ENCODE measurements at regions not wholly inside any gene's neighbourhood (a gene's known extent, or its start where the extent isn't known, plus 50 kb on each side); places are given as distances from the start of the nearest gene placed in this dataset.

GRCh38 chr5:24103451-24104023 lies 541.2 kb downstream of the CDH10 start:
- H3K9me3 ChIP-seq (ENCODE audit: control insufficient read depth in 2 of 3, insufficient read depth in 1 of 3, low read length in 3 of 3), result no peaks in the 10 kb centered on the region
- H3K36me3 ChIP-seq (ENCODE audit: control insufficient read depth in 2 of 3, insufficient read depth in 3 of 3, low read length in 3 of 3), result no peaks in the 10 kb centered on the region
- FAIRE-seq (no peak), DNase-seq (no peak)
- H3K27me3 ChIP-seq (ENCODE audit: control insufficient read depth, insufficient read depth, low read length), result no peaks in the 10 kb centered on the region
- intact Hi-C loops (cut with DNase I), result no loop called here
- no peaks in the 10 kb centered on the region for H3K4me1 ChIP-seq (ENCODE audit: control insufficient read depth in 2 of 3, insufficient read depth in 2 of 3, low read depth in 1 of 3, low read length in 3 of 3)
- H3K27ac ChIP-seq (ENCODE audit: low read depth in 2 of 2, low read length in 2 of 2), result no peak overlapping the region
- TF ChIP-seq, protein P1, sequence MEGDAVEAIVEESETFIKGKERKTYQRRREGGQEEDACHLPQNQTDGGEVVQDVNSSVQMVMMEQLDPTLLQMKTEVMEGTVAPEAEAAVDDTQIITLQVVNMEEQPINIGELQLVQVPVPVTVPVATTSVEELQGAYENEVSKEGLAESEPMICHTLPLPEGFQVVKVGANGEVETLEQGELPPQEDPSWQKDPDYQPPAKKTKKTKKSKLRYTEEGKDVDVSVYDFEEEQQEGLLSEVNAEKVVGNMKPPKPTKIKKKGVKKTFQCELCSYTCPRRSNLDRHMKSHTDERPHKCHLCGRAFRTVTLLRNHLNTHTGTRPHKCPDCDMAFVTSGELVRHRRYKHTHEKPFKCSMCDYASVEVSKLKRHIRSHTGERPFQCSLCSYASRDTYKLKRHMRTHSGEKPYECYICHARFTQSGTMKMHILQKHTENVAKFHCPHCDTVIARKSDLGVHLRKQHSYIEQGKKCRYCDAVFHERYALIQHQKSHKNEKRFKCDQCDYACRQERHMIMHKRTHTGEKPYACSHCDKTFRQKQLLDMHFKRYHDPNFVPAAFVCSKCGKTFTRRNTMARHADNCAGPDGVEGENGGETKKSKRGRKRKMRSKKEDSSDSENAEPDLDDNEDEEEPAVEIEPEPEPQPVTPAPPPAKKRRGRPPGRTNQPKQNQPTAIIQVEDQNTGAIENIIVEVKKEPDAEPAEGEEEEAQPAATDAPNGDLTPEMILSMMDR (IDR thresholded peaks at IDR 0.05; ENCODE audit: borderline replicate concordance, extremely low read depth, insufficient read depth), result no peak
- no peak overlapping the region for H3K4me3 ChIP-seq (ENCODE audit: low read length in 3 of 3)
- H3K9ac ChIP-seq (ENCODE audit: low read length in 3 of 3), result no peak overlapping the region

GRCh38 chr5:24110004-24110615 lies 534.7 kb downstream of the CDH10 start:
- Histone ChIP-seq H3K27me3 (ENCODE audit: control insufficient read depth, insufficient read depth, low read length) (no peaks in the 10 kb centered on the region), H3K9me3 (ENCODE audit: control insufficient read depth in 2 of 3, insufficient read depth in 1 of 3, low read length in 3 of 3) (no peaks in the 10 kb centered on the region), H3K36me3 (ENCODE audit: control insufficient read depth in 2 of 3, insufficient read depth in 3 of 3, low read length in 3 of 3) (no peaks in the 10 kb centered on the region), H3K4me3 (ENCODE audit: low read length in 3 of 3) (no peak overlapping the region), H3K9ac (ENCODE audit: low read length in 3 of 3) (no peak overlapping the region), H3K4me1 (ENCODE audit: control insufficient read depth in 2 of 3, insufficient read depth in 2 of 3, low read depth in 1 of 3, low read length in 3 of 3) (no peaks in the 10 kb centered on the region), H3K27ac (ENCODE audit: low read depth in 2 of 2, low read length in 2 of 2) (no peak overlapping the region)
- TF ChIP-seq, protein P1 (IDR thresholded peaks at IDR 0.05; ENCODE audit: borderline replicate concordance, extremely low read depth, insufficient read depth), result peak; percentile 34
- FAIRE-seq, result no peak
- DNase-seq, result peak in 2 of 5 donors; percentile 26 to 51
- intact Hi-C loops (cut with DNase I), result no loop called here

- H3K27me3 ChIP-seq (ENCODE audit: control insufficient read depth, insufficient read depth, low read length), result no peaks in the 10 kb centered on the region
- DNase-seq (no peak), FAIRE-seq (no peak)
- no peaks in the 10 kb centered on the region for H3K4me1 ChIP-seq (ENCODE audit: control insufficient read depth in 2 of 3, insufficient read depth in 2 of 3, low read depth in 1 of 3, low read length in 3 of 3)
- no peaks in the 10 kb centered on the region for H3K9me3 ChIP-seq (ENCODE audit: control insufficient read depth in 2 of 3, insufficient read depth in 1 of 3, low read length in 3 of 3)
- TF ChIP-seq, protein P1 (IDR thresholded peaks at IDR 0.05; ENCODE audit: borderline replicate concordance, extremely low read depth, insufficient read depth), result no peak
- intact Hi-C loops (cut with DNase I), result no loop called here
- no peak overlapping the region for H3K9ac ChIP-seq (ENCODE audit: low read length in 3 of 3)
- no peak overlapping the region for H3K27ac ChIP-seq (ENCODE audit: low read depth in 2 of 2, low read length in 2 of 2)
- no peak overlapping the region for H3K4me3 ChIP-seq (ENCODE audit: low read length in 3 of 3)
- H3K36me3 ChIP-seq (ENCODE audit: control insufficient read depth in 2 of 3, insufficient read depth in 3 of 3, low read length in 3 of 3), result no peaks in the 10 kb centered on the region
Observed at GRCh38 chr5:24112420-24112819, 532.4 kb downstream of the CDH10 start.
